ENCODE measurements at regions not wholly inside any gene's neighbourhood (a gene's known extent, or its start where the extent isn't known, plus 50 kb on each side); places are given as distances from the start of the nearest gene placed in this dataset.
"Not testable (repeated sequence)": the region's sequence is repeated elsewhere in the genome, so short reads cannot be mapped to it uniquely, and the experiment has no call there.

GRCh38 chr6:48371226-48371625, 260.2 kb upstream of the PTCHD4 start:
- DNase-seq: peak in 3 of 10 donors; percentile 62 to 73 (median 72)
- intact Hi-C loops (cut with DNase I): not testable (repeated sequence)

DNA sequence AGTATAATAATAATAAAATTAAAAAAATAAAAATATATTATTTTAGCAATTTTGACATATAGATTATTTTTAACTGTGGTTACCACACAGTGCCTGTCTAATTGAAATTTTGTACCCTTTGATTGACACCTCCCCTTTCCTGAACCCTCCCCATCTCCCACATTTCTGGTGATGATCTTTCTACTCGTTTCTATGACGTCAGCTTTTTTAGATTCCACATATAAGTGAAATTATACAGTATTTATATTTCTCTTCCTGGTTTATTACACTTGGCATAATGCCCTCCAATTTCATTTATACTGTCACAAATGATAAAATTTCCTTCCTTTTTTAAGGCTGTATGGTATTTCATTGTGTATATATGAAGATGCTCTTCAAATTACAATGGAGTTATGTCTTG, 258.1 kb upstream of the PTCHD4 start:
- intact Hi-C loops (cut with DNase I): no loop called here
- no peak for DNase-seq

DNA sequence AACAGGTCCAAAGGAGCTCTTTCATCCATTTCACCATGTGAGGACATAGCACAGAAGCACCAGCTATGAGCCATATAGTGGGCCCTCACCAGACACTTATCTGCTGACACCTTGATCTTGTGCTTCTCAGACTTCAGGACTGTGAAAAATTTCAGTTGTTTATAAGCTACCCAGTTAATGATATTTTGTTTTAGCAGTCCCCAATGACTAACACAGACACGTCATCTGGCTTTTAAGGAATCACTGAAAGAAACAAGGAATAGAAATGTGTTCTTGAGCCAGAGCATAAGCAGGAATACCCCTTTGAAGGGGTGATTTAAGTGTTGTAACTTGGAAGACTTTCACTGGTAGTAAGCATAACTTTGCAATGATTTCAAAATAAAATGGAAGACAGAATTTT, 214.7 kb upstream of the PTCHD4 start:
- no peak for DNase-seq
- intact Hi-C loops (cut with DNase I): no loop called here

- DNase-seq: no peak
- intact Hi-C loops (cut with DNase I): no loop called here
Observed at GRCh38 chr6:48318670-48319069, 207.7 kb upstream of the PTCHD4 start.

DNA sequence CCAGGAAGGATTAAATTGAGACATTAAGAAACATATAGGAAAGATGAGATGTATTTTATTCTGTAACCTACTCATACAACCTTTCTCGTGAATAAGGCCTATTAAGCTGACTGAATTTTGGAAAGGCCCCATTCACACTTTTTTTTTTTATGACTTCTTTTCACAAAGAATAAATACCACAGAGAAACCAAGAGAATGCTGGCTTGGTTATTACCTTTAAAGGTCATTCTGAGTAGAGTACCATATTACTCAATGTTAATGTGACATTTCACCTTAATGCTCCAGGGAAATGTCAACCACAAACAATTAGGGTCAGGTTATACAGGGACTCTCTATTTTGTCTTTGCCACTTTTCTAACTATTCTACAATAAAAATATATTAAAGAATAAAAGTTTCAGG, 204.9 kb upstream of the PTCHD4 start:
- DNase-seq: no peak
- intact Hi-C loops (cut with DNase I): no loop called here

- no peak for DNase-seq
Observed at GRCh38 chr6:48315051-48315719, 204.2 kb upstream of the PTCHD4 start.

DNA sequence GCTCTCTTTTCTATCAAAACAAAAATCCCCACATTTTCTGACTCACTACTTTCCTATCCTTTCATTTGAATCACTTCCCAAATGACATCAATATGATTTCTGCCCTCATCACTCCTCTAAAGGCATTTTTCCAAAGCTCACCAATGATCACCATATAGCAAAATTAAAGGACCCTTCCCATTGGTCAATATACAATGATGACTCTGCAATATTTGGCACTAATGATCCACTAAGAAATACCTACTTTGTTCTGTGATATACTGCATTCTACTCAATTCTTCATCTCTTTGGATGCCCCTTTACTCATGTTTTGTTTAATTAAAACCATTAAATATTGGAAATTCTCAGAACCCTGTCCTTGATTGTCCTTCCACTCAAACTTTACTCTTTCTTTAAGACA, 200.3 kb upstream of the PTCHD4 start:
- intact Hi-C loops (cut with DNase I): no loop called here
- no peak for DNase-seq

More at GRCh38 chr6:48315051-48315719, 204.2 kb upstream of the PTCHD4 start:
- intact Hi-C loops (cut with DNase I): no loop called here

- DNase-seq: no peak
- intact Hi-C loops (cut with DNase I): no loop called here
Observed at GRCh38 chr6:48307573-48307972, 196.6 kb upstream of the PTCHD4 start.

GRCh38 chr6:48290595-48290994, 179.6 kb upstream of the PTCHD4 start:
- DNase-seq: peak in 1 of 10 donors; percentile 33
- intact Hi-C loops (cut with DNase I): no loop called here

DNA sequence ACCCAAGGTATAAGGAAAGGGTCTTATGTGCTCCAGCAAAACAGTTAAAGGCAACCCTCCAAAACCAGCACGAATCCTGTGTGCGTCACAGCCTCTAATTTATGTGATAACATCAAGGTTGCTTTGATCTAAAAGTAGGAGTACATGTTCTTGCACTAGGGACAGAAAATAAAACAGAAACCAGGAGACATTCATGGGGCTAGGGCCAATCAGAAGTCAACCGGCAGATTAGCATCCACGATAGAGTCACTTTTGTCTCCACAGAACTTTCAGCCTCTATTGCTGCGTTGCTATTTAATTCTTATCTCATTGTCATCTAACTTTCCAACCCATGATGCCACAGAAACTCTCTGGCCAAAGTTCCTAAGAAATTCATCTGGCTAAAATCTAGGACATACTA, 178.8 kb upstream of the PTCHD4 start:
- intact Hi-C loops (cut with DNase I): no loop called here
- no peak for DNase-seq

- no peak for DNase-seq
- intact Hi-C loops (cut with DNase I): no loop called here
Observed at GRCh38 chr6:48281217-48281616, 170.2 kb upstream of the PTCHD4 start.

- intact Hi-C loops (cut with DNase I): no loop called here
- no peak for DNase-seq
Observed at GRCh38 chr6:48280035-48280620, 169.1 kb upstream of the PTCHD4 start.

DNA sequence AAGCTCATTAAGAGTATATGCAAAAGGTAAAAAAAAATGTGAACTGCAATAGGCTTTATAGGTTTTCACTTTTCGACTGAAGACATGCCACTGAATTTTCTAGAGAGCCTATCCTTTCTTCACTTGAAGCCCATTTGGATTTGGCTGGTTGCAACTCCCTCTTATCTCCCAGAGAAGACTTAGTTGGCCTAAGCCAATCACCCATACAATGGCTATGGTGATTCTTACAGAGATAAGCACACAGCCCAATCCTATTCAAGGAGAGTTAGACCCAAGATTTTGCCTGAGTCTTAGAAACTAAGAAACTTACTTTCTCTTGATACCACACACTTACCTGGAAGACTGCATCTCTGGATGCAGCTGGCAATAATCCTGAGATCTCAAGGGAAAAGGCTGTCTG, 167.3 kb upstream of the PTCHD4 start:
- DNase-seq: no peak
- intact Hi-C loops (cut with DNase I): no loop called here

DNA sequence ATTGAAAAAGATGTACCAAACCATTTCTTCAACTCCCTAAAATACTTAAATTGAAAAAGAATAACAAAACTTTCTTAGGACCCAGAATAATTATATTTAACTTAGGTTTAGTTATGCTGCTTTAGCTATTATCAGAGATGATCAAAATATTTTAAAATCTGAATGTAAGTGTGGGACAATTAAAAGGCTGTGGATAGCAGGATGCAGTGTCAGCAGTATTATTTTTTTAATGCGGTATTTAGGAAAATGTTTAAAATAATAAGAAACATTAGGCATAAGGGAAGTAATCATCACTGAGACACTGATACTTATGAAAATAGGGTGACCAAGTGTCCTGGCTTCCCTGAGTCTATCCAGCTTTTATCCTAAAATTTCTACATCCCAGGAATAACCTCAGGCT, 161.5 kb upstream of the PTCHD4 start:
- intact Hi-C loops (cut with DNase I): no loop called here
- no peak for DNase-seq

DNA sequence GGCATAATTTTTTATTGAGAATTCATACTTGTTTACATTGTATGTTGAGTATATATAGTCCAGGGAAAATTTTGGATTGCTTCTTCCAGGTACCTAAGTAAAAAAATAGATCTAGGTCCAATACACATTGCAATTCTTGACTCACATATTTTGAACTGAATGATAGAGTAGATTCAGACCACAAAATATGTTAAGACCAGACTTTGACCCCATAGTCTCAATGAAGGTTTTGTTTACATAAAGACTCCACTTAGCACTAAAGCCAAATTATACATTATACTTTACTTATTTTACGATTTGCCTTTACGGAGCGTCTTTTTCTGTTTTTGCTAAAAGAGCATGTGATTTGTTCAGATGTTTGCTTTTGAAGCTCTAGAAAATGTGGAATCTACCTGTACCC, 144.1 kb upstream of the PTCHD4 start:
- intact Hi-C loops (cut with DNase I): no loop called here
- DNase-seq: no peak

- intact Hi-C loops (cut with DNase I): no loop called here
Observed at GRCh38 chr6:48249071-48249470, 138.1 kb upstream of the PTCHD4 start.

GRCh38 chr6:48243071-48243470, 132.1 kb upstream of the PTCHD4 start:
- intact Hi-C loops (cut with DNase I): no loop called here
- no peak for DNase-seq

More at GRCh38 chr6:48249071-48249470, 138.1 kb upstream of the PTCHD4 start:
- DNase-seq: no peak

GRCh38 chr6:48240287-48240686, 129.3 kb upstream of the PTCHD4 start:
- intact Hi-C loops (cut with DNase I): no loop called here
- no peak for DNase-seq

DNA sequence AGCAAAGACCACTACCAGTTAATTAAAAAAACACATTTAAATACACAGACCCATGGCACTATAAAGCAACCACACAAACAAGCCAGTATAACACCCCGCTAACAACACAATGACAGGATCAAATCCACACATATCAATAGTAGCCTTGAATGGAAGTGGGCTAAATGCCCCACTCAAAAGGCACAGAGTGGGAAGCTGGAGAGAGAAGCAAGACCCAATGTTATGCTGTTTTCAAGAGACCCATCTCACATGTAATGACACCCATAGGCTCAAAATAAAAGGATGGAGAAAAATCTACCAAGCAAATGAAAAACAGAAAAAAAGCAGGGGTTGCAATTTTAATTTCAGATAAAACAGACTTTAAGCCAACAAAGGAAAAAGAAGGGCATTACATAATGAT, 125.4 kb upstream of the PTCHD4 start:
- intact Hi-C loops (cut with DNase I): no loop called here

GRCh38 chr6:48233063-48233462, 122.1 kb upstream of the PTCHD4 start:
- intact Hi-C loops (cut with DNase I): no loop called here
- DNase-seq: no peak

More for the DNA sequence above, 125.4 kb upstream of the PTCHD4 start:
- DNase-seq: no peak

DNA sequence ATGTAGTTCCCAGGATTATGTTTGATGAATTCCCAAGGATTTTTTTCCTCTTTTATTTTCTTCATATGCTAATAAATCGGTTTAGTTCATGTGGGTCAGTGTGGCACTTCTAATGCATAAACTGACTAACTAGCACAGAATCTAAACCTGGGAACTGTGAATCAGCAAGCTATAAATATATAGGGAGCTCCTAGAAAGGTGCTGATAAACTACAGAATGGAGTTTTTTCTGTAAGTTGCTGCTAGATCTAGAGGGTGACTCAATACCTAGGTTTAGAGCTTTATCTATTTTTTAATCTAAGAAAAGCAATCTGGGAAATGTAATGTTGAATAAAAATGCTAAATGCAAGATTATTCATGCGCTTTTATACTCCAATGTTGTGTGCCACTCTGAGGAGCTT, 118.8 kb upstream of the PTCHD4 start:
- DNase-seq: no peak
- intact Hi-C loops (cut with DNase I): no loop called here

DNA sequence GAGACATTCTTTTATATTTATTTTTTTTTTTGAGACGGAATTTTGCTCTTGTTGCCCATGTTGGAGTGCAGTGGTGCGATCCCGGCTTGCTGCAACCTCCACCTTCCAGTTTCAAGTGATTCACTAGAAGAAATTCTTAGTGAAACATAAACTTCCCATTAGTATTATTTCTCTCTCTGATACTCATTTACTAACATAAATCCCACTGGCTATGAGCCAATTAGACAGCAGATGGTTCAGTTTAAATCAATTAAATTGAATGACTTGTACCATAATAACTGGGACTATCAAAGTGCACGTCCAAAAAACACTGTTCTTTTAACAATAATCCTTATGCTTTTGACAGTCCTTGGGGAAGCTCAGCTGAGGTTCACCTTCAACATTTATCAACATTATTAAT, 111.2 kb upstream of the PTCHD4 start:
- DNase-seq: no peak
- intact Hi-C loops (cut with DNase I): no loop called here
